ENCODE measurements at regions not wholly inside any gene's neighbourhood (a gene's known extent, or its start where the extent isn't known, plus 50 kb on each side); places are given as distances from the start of the nearest gene placed in this dataset.

DNA sequence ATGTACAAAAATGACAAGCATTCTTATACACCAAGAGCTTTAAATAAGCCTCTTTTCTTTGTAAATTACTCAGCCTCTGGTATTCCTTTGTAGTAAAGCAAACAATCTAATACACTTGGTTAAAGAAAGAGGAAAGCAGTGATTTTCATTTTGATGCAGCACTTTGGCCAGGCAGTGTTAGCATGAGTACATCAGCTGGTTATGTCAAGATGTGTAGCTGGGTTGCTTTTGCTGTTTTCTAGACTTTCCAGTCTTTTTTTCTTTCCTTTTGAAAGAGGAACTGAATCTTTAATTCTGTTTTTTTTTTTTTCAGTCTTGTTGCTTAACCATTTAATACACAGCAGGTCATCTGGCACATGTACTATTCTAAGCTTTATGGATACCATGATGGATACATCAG is 167.1 kb upstream of the AADAT start:
- BruUV-seq (replicated peaks), result no TSS peak
- Histone ChIP-seq H3K4me1 (ENCODE audit: control insufficient read depth, extremely low read depth, insufficient read depth, low read length) (no peaks in the 10 kb centered on the region), H3K27me3 (ENCODE audit: control insufficient read depth in 2 of 2, insufficient read depth in 2 of 2, low read length in 2 of 2) (no peaks in the 10 kb centered on the region), H4K20me1 (replicated peaks; ENCODE audit: control insufficient read depth, extremely low read depth, insufficient read depth, low read length) (no peaks in the 10 kb centered on the region), H2AFZ (ENCODE audit: low read depth, low read length) (no peak overlapping the region), H3K27ac (ENCODE audit: insufficient read depth, low read depth, low read length) (no peak overlapping the region), H3K4me3 (replicated peaks in 1 of 3; ENCODE audit: insufficient read depth in 1 of 3, low read depth in 1 of 3, low read length in 3 of 3) (no peak overlapping the region), H3K9ac (replicated peaks; ENCODE audit: extremely low read depth, insufficient read depth, low read length) (no peak overlapping the region), H3K9me3 (replicated peaks; ENCODE audit: control insufficient read depth, insufficient read depth, low read length) (no peaks in the 10 kb centered on the region), H3K36me3 (ENCODE audit: control insufficient read depth in 2 of 2, extremely low read depth in 1 of 2, insufficient read depth in 2 of 2, low read length in 2 of 2) (no peaks in the 10 kb centered on the region), H3K9me1 (replicated peaks; ENCODE audit: control insufficient read depth, extremely low read depth, insufficient read depth, low read length) (no peaks in the 10 kb centered on the region), H3K79me2 (ENCODE audit: control insufficient read depth, insufficient read depth, low read length) (no peaks in the 10 kb centered on the region), H3K4me2 (ENCODE audit: insufficient read depth, low read length) (no peak overlapping the region)
- FAIRE-seq (no peak), DNase-seq (ENCODE audit: low read depth, low spot score) (no peak)
- dilution Hi-C loops (cut with MboI; ENCODE audit: extremely low pct_ligation_motif_present, low sequenced_read_pairs) (no loop called here), intact Hi-C loops (cut with micrococcal nuclease) (no loop called here)
- POLR2A ChIA-PET, result no interaction called here
- TF ChIP-seq GATA2 (IDR thresholded peaks at IDR 0.05; ENCODE audit: insufficient read depth, insufficient read length, low read depth, low read length) (no peak), JUN (IDR thresholded peaks at IDR 0.05; ENCODE audit: borderline replicate concordance, insufficient read depth, insufficient read length, low read depth) (no peak), POLR2AphosphoS5 (IDR thresholded peaks at IDR 0.05; ENCODE audit: insufficient read depth, low read depth, low read length) (no peak), EZH2 (IDR thresholded peaks at IDR 0.05; ENCODE audit: borderline replicate concordance, low read depth, low read length, severe bottlenecking) (no peak), POLR2A (IDR thresholded peaks at IDR 0.05; ENCODE audit: low read depth, low read length) (no peak), FOS (IDR thresholded peaks at IDR 0.05; ENCODE audit: borderline replicate concordance, insufficient read depth, low read length) (no peak), MYC (IDR thresholded peaks at IDR 0.05; ENCODE audit: low read depth, low read length) (no peak)
- TF ChIP-seq, protein P1, sequence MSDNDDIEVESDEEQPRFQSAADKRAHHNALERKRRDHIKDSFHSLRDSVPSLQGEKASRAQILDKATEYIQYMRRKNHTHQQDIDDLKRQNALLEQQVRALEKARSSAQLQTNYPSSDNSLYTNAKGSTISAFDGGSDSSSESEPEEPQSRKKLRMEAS (IDR thresholded peaks at IDR 0.05; ENCODE audit: insufficient read depth, insufficient read length), result no peak
- TF ChIP-seq, protein P2, sequence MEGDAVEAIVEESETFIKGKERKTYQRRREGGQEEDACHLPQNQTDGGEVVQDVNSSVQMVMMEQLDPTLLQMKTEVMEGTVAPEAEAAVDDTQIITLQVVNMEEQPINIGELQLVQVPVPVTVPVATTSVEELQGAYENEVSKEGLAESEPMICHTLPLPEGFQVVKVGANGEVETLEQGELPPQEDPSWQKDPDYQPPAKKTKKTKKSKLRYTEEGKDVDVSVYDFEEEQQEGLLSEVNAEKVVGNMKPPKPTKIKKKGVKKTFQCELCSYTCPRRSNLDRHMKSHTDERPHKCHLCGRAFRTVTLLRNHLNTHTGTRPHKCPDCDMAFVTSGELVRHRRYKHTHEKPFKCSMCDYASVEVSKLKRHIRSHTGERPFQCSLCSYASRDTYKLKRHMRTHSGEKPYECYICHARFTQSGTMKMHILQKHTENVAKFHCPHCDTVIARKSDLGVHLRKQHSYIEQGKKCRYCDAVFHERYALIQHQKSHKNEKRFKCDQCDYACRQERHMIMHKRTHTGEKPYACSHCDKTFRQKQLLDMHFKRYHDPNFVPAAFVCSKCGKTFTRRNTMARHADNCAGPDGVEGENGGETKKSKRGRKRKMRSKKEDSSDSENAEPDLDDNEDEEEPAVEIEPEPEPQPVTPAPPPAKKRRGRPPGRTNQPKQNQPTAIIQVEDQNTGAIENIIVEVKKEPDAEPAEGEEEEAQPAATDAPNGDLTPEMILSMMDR (IDR thresholded peaks at IDR 0.05; ENCODE audit: extremely low read depth in 1 of 2, insufficient read depth in 1 of 2, low read depth in 1 of 2, low read length in 2 of 2), result no peak
- CTCF ChIA-PET, result no interaction called here
